IPS-NIHi11 (cell line): ENCODE measurements at regions not wholly inside any gene's neighbourhood (a gene's known extent, or its start where the extent isn't known, plus 50 kb on each side); places are given as distances from the start of the nearest gene placed in this dataset.

ENCODE experiments used
- DNase-seq: peaks from one replicate; pipeline ENCODE4 v3.0.0; 2012; ENCODE audit warnings: mixed read lengths, low spot score

- DNase-seq: no peak
Observed at GRCh38 chr1:29838738-29839320, 602.5 kb downstream of the PTPRU start.

- no peak for DNase-seq
Observed at GRCh38 chr1:29836651-29837646, 600.6 kb downstream of the PTPRU start.

- no peak for DNase-seq
Observed at GRCh38 chr1:29835874-29836273, 599.6 kb downstream of the PTPRU start.

GRCh38 chr1:29835406-29835805 lies 599.1 kb downstream of the PTPRU start:
- no peak for DNase-seq

- DNase-seq: no peak
Observed at GRCh38 chr1:29833581-29833980, 597.3 kb downstream of the PTPRU start.

- no peak for DNase-seq
Observed at GRCh38 chr1:29832936-29833335, 596.6 kb downstream of the PTPRU start.

GRCh38 chr1:29832471-29832870 lies 596.1 kb downstream of the PTPRU start:
- DNase-seq: no peak

GRCh38 chr1:29831500-29832117 lies 595.3 kb downstream of the PTPRU start:
- DNase-seq: no peak

- no peak for DNase-seq
Observed at GRCh38 chr1:29830916-29831315, 594.6 kb downstream of the PTPRU start.

GRCh38 chr1:29830383-29830782 lies 594.1 kb downstream of the PTPRU start:
- no peak for DNase-seq

GRCh38 chr1:29829448-29830344 lies 593.4 kb downstream of the PTPRU start:
- no peak for DNase-seq

GRCh38 chr1:29828526-29829447 lies 592.5 kb downstream of the PTPRU start:
- DNase-seq: no peak

- DNase-seq: no peak
Observed at GRCh38 chr1:29827801-29828525, 591.6 kb downstream of the PTPRU start.

- no peak for DNase-seq
Observed at GRCh38 chr1:29827237-29827750, 591.0 kb downstream of the PTPRU start.

- no peak for DNase-seq
Observed at GRCh38 chr1:29826646-29827045, 590.3 kb downstream of the PTPRU start.

GRCh38 chr1:29825941-29826415 lies 589.7 kb downstream of the PTPRU start:
- no peak for DNase-seq

GRCh38 chr1:29825274-29825940 lies 589.1 kb downstream of the PTPRU start:
- DNase-seq: no peak

GRCh38 chr1:29824511-29825273 lies 588.4 kb downstream of the PTPRU start:
- no peak for DNase-seq
